ENCODE measurements at regions not wholly inside any gene's neighbourhood (a gene's known extent, or its start where the extent isn't known, plus 50 kb on each side); places are given as distances from the start of the nearest gene placed in this dataset.

- Histone ChIP-seq H3K4me2 (ENCODE audit: low read length) (no peak overlapping the region), H3K9ac (ENCODE audit: low read length) (no peak overlapping the region), H3K4me1 (ENCODE audit: low read length) (peaks cover 18% of the 10 kb centered on the region), H3K27ac (ENCODE audit: low read length) (no peak overlapping the region), H3K79me2 (ENCODE audit: low read length) (no peaks in the 10 kb centered on the region), H4K20me1 (ENCODE audit: insufficient read depth, low read length) (no peaks in the 10 kb centered on the region), H3K9me3 (ENCODE audit: insufficient read depth, low read length) (no peaks in the 10 kb centered on the region), H3K27me3 (ENCODE audit: low read depth, low read length) (peaks cover 7% of the 10 kb centered on the region; the same call in 1 of the 2 replicates), H3K4me3 (ENCODE audit: low read length) (no peak overlapping the region), H3K36me3 (replicated peaks; ENCODE audit: low read depth, low read length) (no peaks in the 10 kb centered on the region), H2AFZ (ENCODE audit: low read depth, low read length) (no peak overlapping the region)
- TF ChIP-seq, protein P1, sequence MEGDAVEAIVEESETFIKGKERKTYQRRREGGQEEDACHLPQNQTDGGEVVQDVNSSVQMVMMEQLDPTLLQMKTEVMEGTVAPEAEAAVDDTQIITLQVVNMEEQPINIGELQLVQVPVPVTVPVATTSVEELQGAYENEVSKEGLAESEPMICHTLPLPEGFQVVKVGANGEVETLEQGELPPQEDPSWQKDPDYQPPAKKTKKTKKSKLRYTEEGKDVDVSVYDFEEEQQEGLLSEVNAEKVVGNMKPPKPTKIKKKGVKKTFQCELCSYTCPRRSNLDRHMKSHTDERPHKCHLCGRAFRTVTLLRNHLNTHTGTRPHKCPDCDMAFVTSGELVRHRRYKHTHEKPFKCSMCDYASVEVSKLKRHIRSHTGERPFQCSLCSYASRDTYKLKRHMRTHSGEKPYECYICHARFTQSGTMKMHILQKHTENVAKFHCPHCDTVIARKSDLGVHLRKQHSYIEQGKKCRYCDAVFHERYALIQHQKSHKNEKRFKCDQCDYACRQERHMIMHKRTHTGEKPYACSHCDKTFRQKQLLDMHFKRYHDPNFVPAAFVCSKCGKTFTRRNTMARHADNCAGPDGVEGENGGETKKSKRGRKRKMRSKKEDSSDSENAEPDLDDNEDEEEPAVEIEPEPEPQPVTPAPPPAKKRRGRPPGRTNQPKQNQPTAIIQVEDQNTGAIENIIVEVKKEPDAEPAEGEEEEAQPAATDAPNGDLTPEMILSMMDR (IDR thresholded peaks at IDR 0.05; ENCODE audit: low read depth, low read length), result no peak
- TF ChIP-seq EZH2phosphoT487 (IDR thresholded peaks at IDR 0.05; ENCODE audit: low read depth), result no peak
Observed at GRCh38 chr7:25318047-25318446, 89.8 kb upstream of the NPVF start.

- Histone ChIP-seq H3K9ac (ENCODE audit: low read length) (no peak overlapping the region), H4K20me1 (ENCODE audit: insufficient read depth, low read length) (no peaks in the 10 kb centered on the region), H3K4me3 (ENCODE audit: low read length) (no peak overlapping the region), H3K4me2 (ENCODE audit: low read length) (no peak overlapping the region; the same call in 1 of the 2 replicates), H3K27ac (ENCODE audit: low read length) (no peak overlapping the region), H3K4me1 (ENCODE audit: low read length) (peaks cover 18% of the 10 kb centered on the region), H3K36me3 (replicated peaks; ENCODE audit: low read depth, low read length) (no peaks in the 10 kb centered on the region), H3K27me3 (ENCODE audit: low read depth, low read length) (peaks cover 7% of the 10 kb centered on the region; the same call in 1 of the 2 replicates), H3K79me2 (ENCODE audit: low read length) (no peaks in the 10 kb centered on the region), H2AFZ (ENCODE audit: low read depth, low read length) (no peak overlapping the region), H3K9me3 (ENCODE audit: insufficient read depth, low read length) (no peaks in the 10 kb centered on the region)
- TF ChIP-seq EZH2phosphoT487 (IDR thresholded peaks at IDR 0.05; ENCODE audit: low read depth), result no peak
- TF ChIP-seq, protein P1 (IDR thresholded peaks at IDR 0.05; ENCODE audit: low read depth, low read length), result no peak
Observed at GRCh38 chr7:25319707-25320106, 91.4 kb upstream of the NPVF start.

GRCh38 chr7:25320791-25321190, 92.5 kb upstream of the NPVF start:
- no peak overlapping the region for H3K4me3 ChIP-seq (ENCODE audit: low read length)

DNA sequence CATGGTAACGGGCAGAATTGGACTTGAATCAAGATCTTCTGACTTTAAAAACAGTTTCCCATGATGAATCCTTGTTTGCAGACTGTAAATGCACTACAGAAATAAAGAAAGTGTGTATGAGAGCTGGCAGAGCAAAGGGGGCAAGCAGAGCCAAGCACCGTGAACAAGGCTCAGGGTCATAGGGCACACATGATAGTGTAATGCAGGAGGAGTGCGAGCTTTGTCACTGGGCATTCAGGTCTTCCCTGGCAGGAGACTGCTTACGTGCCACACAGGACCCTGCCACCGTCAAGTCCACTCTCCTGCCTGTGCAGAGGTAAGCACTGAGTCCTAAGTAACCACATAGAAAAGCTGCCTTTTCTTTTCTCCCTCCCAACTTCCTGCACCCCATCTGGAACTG, 93.1 kb upstream of the NPVF start:
- no peak overlapping the region for H3K9ac ChIP-seq (ENCODE audit: low read length)
- H4K20me1 ChIP-seq (ENCODE audit: insufficient read depth, low read length), result no peaks in the 10 kb centered on the region
- H3K36me3 ChIP-seq (replicated peaks; ENCODE audit: low read depth, low read length), result no peaks in the 10 kb centered on the region
- no peak overlapping the region for H2AFZ ChIP-seq (ENCODE audit: low read depth, low read length)
- no peak overlapping the region for H3K4me3 ChIP-seq (ENCODE audit: low read length)
- peaks cover 18% of the 10 kb centered on the region for H3K4me1 ChIP-seq (ENCODE audit: low read length)
- H3K27ac ChIP-seq (ENCODE audit: low read length), result no peak overlapping the region
- H3K27me3 ChIP-seq (ENCODE audit: low read depth, low read length), result peaks cover 7% of the 10 kb centered on the region; the same call in 1 of the 2 replicates
- no peaks in the 10 kb centered on the region for H3K9me3 ChIP-seq (ENCODE audit: insufficient read depth, low read length)
- no peak overlapping the region for H3K4me2 ChIP-seq (ENCODE audit: low read length)
- TF ChIP-seq, protein P1 (IDR thresholded peaks at IDR 0.05; ENCODE audit: low read depth, low read length), result no peak
- no peak for TF ChIP-seq EZH2phosphoT487 (IDR thresholded peaks at IDR 0.05; ENCODE audit: low read depth)
- H3K79me2 ChIP-seq (ENCODE audit: low read length), result no peaks in the 10 kb centered on the region

More at GRCh38 chr7:25320791-25321190, 92.5 kb upstream of the NPVF start:
- peaks cover 7% of the 10 kb centered on the region; the same call in 1 of the 2 replicates for H3K27me3 ChIP-seq (ENCODE audit: low read depth, low read length)
- H3K4me2 ChIP-seq (ENCODE audit: low read length), result no peak overlapping the region
- no peaks in the 10 kb centered on the region for H3K36me3 ChIP-seq (replicated peaks; ENCODE audit: low read depth, low read length)
- no peaks in the 10 kb centered on the region for H4K20me1 ChIP-seq (ENCODE audit: insufficient read depth, low read length)
- H3K9me3 ChIP-seq (ENCODE audit: insufficient read depth, low read length), result no peaks in the 10 kb centered on the region
- H3K4me1 ChIP-seq (ENCODE audit: low read length), result peaks cover 18% of the 10 kb centered on the region
- H2AFZ ChIP-seq (ENCODE audit: low read depth, low read length), result no peak overlapping the region
- no peak overlapping the region for H3K27ac ChIP-seq (ENCODE audit: low read length)
- no peak for TF ChIP-seq EZH2phosphoT487 (IDR thresholded peaks at IDR 0.05; ENCODE audit: low read depth)
- TF ChIP-seq, protein P1 (IDR thresholded peaks at IDR 0.05; ENCODE audit: low read depth, low read length), result no peak
- no peak overlapping the region for H3K9ac ChIP-seq (ENCODE audit: low read length)
- no peaks in the 10 kb centered on the region for H3K79me2 ChIP-seq (ENCODE audit: low read length)

All from OCI-LY3 (cell line).